ENCODE measurements at regions not wholly inside any gene's neighbourhood (a gene's known extent, or its start where the extent isn't known, plus 50 kb on each side); places are given as distances from the start of the nearest gene placed in this dataset.
"Not testable (repeated sequence)": the region's sequence is repeated elsewhere in the genome, so short reads cannot be mapped to it uniquely, and the experiment has no call there.

DNA sequence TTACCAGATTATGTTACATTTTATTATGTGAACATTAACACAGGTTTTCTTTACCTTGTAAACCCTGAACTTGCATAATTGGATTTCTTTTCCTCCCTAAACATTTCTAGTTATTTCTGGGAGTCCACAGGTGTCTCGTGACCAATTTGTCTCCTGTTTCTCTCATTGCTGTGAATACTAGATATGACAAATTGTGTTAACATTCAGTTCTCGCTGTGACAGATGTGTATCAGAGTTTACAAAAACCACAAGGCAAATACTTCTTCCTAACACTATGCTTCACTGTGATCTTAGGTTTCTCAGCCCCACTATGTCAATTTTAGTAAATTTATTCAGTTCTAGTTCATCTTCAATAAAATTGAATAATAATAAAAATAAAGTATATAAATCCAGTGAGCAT is 1554.9 kb downstream of the EFNB2 start:
- DNase-seq: no peak

DNA sequence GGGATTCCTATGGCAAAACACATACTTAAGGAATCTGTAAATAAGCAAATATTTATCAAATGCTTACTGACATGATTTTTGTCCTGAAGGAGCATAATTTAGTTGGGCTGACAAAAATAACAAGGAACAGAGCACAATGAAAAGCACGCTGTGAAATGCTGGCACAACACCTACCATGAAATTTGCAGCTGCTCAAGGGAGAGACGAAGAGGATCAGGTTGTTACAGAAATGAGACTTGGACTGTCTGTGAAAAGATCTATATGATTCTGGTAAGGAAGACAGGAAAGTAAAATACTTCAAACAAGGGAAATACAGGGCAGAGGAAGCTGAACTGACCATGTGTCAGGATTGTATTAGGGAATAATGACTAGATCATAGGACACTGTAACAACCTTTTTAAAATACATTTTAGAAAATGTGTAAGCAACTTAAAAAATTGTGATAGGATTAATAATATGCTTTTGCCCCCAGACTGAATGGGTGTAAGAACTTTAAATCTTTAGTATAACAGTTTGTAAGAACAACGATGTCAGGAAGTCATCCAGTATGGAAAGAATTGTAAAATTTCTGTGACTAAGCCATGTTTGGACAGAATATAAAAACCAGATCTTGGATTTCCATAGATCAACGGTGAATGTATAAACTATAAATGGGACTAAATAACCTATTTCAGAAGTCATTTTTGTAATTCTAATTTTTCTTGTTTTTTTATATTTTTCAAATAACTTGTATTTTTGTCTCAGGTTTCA is 1556.0 kb downstream of the EFNB2 start:
- DNase-seq: no peak

DNA sequence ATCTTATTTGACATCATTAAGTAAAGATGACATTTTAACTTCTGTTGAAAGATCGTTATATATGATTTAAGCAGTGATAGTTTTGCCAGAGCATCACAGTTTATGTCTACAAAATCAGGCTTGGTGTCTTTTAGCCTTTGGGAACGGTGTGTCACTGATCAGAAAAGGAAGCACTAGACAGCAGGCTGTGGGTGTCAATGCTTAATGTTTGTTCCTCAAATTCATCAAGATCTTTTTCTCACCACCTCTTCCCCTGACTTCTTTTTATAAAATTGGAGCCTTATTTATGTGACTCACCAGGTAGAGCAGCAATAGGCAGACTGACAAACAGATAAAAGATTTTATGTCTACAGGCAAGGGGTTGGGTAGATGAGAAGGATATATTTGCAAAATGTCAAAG is 1558.5 kb downstream of the EFNB2 start:
- no peak for DNase-seq

DNA sequence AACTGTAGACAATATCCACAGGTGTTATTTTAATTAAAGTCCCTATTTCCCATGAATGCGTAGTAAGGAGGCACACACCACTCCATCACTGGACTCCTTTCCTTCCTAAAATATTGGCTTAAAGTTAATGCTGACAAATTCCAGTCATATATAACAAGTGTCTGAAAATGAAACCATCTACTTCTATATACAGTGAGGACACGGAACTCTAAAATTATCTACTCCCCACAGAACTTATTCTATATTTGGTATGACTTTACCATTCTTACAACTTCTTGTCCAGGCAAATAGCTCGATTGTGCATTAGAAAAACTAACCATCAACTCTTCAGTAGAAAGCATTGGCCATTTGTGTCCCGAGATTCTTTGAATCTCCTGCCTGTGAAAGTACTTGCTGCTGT is 1560.2 kb downstream of the EFNB2 start:
- no peak for DNase-seq

DNA sequence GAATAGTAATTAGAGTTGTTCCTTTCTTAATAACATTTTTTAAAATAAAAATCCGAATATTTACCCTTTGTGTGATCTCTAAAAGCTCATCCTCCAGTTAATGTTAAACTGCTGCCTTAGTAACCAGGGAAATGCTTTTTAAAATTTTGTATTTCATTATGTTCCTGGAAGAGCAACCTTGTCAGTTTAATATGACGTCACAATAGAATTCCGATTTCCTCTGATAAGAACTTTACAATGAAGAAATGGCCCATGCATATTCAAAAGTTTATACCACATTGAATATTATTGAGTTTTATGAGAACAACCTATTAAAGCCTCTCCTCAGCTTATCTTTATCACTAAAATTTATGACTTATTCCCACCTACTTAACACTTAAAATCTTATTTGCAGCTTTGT is 1566.6 kb downstream of the EFNB2 start:
- no peak for DNase-seq

DNA sequence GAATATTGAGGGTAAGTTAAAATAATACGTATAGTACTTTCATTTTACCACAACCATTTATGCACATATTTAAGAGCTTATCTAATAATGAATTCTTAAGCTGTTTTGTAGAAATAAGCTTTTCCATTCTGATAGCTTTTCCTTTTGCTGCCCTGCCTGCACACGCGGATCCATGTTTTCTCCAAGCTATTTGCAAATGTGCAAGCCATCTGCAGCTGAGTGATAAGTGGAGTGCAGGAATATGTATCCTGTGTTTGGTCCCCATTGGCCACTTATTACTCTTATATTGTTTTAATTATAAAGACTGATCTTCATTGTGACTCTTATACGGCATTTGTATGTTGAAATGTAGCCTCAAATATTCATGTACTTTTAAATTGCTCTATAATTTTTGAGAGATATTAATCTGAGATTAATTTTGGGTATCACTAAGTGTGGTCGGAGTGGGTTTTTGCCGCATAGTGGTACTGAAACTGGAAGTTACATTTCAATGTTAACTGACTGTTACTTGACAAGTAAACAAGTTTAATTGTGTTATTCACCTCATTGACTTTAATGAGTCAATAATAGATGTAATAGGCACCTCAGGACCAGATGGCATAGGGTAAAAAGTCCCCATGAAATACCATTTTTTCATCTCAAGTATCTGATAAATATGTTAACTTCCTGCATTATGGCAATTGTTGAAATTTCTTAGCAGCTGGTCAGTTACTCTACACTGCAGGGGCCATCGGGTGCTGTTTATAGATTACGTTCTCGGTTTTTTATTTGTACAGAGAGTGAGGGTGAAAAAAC is 1567.4 kb downstream of the EFNB2 start:
- DNase-seq: no peak

DNA sequence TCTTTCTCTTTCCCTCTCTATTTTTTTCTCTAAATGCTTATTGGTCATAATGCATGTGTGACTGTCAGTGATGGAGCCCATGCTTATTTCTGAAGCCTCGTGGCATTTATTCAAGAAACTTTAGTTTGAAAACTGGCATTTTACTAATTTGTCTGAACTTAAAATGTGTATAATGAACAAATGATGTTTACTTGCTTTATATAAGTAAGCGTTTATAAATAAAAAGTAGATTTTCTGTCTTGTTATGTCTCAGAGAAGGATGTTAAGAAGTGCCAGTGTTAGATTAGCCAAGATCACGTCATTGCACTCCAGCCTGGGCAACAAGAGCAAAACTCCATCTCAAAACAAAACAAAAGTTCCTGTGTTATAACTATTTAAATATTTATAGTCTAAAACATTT is 1568.1 kb downstream of the EFNB2 start:
- DNase-seq: no peak

DNA sequence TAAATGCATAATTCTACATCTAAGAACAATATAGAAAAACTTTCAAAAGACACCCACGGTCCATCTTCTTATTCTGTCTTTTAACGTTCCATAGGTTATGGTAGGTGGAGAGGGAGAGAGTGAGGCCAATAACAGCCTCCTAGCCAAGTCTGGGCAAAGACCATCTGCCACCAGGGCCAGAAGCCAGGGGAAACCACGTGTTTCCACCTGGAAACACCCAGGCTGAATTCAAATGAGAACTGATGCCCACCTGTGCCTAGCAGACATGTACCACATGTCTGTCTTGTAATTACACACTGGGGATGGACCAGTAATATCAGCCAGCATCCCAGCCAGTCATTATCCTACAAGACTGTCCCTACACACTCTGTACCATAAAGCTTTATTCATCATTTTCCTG is 1573.1 kb downstream of the EFNB2 start:
- DNase-seq: no peak

DNA sequence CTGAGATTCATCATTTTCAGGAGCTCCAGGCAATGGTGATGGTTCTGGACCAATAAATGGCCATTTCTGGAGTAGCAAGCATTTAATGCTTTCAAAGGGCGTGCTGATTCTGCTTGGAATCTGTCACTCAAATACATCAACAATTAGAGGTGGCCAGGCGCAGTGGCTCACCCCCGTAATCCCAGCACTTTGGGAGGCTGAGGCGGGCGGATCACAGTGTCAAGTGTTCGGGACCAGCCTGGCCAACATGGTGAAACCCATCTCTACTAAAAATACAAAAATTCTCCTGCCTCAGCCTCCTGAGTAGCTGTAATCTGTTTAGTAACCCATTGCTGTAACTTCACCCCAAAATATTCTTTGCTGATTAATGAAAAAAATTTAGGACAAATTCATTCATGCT is 1574.2 kb downstream of the EFNB2 start:
- DNase-seq: no peak

DNA sequence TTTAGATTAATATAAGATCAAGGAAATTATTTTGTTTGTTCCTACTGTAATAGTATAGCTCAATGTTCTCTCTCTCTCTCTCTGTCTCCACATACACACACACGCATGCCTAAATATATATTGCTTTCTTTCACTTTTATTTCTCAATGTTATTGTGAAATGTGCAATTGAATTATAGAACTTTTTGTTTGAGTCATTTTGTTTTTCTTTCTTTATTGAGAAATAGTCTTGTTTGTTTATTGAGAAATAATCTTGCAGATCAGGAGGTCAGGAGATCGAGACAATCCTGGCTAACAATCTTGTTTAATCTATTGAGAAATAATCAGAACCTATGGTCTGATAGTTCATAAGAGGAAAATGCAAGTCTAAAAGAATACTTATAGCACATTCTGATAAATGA is 1581.3 kb downstream of the EFNB2 start:
- DNase-seq: no peak

DNA sequence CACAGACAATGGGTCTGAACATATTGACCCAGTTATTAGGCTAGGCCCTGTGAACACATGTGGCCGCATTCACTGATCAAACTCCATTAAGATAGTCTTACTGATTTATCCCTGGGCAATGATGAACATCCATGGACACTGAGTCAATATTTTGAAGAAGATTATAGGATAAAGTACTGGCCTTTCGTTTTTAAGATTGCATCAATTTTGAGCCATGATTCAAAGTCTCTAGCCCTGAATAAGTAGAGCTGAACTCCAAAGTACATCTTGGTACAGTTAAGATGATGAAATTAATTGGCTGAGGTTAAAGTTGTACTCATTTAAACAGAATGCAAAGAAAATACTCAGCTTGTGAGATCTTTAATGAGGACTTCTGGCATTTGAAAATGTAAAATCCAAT is 1581.9 kb downstream of the EFNB2 start:
- DNase-seq: no peak

DNA sequence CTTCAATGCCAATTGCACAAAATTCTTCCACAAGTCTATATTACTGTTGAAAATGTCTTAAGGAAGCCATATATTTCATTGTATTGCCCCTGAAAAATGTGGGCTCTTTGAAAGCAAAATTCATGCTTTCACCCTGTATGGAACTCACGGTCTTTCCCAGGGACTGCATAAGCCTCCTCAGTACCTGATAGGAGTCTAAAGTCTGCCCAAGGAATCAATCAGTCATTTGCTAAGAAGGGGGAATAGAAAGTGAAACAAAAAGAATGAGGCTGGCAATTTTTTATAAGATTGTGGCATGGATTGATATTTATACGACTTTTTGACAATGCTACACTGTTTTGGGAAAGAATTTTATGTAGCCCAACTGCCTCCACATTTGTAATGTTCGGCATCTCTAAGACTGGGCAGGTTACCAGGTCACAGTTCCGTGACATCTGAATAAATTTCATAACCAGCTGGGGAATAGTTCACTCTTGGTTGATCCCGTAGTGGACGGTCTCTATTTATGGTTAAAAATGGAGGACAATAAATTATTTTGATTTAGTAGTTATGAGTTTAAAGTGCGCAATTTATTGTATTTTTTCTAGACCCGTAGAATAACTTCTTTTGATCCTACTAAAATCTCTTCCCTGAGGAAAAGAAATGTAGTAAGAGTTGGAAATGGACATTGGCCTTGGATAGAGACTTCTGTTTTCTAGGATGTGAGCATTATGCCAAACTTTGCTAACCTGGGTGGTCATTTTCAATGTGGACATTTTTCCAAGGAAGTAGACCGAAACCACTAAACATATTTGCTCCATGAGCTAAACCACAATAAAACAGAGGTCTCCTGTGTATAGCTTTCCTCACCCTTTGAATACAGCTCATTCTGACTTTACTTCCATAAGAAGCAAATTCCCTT is 1585.4 kb downstream of the EFNB2 start:
- DNase-seq: no peak

DNA sequence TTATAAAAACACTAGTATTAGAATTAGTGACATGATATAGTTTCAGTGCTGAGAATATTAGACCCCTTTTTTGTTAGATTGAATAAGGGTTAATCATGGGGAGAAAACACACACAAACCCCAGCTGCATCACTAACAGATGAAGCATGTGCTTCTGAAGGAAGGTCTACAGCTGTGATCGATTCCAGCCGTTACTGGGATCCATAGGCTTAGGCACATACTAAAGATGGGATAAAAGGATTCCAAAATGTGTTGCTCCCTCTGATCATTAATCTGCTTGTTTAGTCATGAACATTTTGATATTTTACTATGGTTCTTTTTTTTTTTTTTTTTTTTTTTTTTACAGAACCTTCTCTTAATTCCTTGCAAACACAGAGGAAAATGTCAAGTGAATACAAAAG is 1591.3 kb downstream of the EFNB2 start:
- DNase-seq: no peak

DNA sequence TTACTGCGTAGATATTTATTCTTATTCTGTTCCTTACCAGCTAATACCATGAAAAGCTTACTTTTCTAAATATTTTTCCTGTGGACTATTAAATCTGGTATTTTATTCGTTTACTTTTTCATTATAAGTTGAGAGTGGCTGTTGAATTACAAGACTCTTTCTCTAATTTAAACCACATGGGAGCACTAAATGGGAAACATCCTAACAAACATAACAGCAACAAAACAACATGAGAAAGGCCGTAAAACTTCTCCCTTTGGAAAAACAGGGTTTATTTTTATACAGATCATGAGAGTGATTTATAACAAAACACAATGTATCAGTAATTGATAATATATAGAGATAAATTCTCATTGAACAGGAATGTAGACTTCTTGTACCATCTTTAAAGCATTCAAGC is 1592.1 kb downstream of the EFNB2 start:
- no peak for DNase-seq

DNA sequence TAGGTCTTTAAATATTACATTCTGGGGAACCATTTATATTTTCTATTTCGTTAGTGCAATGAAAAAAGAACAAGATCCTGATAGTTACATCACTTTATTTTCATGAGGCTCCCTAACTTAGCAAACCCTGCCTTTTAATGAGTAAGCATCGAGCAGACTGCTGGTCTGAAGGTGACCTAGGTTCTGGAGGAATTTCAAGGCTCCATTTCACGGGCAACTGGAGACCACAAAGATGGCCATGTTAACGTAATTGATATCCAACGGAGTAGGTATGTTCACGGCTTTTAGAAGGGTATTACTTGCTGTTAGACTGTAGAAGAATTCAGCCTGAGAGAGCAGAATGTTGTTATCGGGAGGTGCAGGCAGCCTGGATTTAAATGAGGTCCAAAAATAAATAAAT is 1597.6 kb downstream of the EFNB2 start:
- peak; percentile 6 for DNase-seq

DNA sequence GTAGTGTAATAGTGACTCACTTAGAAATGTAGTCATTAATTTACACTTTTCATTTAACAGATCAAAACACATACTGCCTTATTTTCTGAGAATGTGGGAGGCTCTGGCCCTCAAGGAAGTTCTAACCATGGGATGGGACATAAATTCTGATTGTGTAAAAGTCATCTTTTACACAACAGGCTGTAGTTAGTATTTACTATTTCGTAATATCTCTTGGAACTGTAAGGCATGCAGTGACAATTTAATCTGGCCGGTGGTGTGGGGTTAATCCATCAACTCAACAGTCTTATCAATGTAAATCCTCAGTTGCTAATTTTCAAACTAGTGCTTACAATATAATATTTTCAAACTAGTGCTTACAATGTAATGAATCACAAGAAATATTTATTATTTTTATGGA is 1599.2 kb downstream of the EFNB2 start:
- no peak for DNase-seq

DNA sequence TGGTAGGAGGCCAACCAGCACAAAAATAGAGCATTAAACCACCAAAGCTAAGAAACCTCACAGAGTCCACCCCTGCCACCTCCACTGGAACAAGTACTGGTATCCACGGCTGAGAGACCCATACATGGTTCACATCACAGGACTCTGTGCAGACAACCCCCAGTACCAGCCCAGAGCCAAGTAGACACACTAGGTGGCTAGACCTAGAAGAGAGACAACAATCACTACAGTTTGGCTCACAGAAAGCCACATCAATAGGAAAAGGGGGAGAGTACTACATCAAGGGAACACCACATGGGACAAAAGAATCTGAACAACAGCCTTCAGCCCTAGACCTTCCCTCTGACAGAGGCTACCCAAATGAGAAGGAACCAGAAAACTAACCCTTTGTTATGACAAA is 1614.9 kb downstream of the EFNB2 start:
- not testable (repeated sequence) for DNase-seq

DNA sequence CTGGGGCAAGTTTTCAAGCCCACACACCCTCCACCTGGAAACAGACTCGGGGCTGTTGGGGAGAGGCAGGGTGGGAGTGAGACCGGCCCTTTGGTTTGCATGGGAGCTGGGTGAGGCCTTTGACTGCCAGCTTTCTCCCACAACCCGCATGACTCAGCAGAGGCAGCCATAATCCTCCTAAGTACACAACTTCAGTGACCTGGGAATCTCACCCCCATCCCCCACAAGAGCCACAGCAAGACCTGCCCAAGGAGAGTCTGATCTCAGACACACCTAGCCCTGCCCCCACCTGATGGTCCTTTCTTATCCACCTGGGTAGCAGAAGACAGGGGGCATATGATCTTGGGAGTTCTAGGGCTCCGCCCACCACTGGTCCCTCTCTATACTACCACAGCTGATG is 1615.4 kb downstream of the EFNB2 start:
- no peak for DNase-seq

DNA sequence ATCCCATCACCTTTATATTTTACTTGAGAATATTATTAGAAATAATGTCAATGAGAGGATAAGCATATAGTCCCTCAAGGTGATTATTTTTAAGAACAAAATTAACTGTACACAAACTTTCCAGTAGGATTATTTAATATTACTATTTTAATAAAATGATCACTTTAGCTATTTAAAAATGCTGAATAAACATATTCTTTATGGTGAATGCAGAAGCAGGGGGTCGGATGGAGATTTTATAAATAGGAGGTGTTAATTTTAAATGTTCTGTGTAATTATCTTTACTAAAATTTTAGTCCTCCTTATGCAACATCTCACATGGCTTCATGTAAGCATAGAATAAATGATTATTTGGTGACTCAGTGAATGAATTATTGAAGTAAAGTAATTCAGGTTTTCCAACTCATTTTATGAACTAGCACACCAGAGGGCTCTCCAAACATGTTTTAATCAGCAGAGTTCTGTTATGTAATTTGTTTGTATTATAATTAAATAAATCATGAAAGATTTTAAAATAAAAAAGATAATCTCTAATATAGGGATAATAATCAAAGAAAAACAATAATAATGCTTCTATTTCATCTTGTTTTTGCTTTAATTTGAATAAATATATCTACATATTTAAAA is 1635.2 kb downstream of the EFNB2 start:
- DNase-seq: no peak

DNA sequence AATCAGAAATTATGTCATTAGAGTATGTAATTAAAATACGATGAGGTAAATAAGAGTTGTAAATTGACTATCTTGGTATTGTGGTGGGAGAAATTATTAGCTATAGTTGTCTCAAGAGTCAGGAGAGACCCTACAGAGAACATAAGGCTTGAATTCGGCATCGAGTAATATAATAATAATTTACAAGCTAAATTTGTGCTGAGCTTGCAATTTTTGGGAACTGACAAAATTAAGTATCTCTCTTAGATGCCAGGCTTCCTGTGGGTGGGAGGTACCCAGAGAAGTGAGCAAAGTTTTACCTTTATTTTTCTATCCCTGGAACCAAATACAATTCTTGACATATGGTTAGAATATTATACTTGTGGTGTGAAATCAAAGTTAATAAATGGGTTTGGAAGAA is 1637.0 kb downstream of the EFNB2 start:
- no peak for DNase-seq

DNA sequence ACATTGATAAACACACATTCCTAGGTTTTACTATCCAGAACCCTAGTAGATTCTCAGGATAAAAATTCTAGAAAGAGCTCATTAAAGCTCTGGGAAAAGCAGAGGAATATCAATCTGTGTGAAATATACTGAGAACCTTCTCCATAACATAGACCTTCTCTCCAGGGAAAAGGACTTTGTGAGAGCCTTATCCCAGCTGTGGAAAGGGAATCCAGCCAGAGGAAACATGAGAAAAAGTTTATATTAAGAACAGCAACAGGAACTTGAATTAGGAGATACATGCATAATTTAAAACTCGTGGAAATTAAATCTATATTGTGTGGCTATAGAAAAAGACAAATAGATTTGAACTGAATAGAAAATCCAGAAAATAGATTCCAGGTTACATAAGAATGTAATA is 1639.9 kb downstream of the EFNB2 start:
- no peak for DNase-seq

DNA sequence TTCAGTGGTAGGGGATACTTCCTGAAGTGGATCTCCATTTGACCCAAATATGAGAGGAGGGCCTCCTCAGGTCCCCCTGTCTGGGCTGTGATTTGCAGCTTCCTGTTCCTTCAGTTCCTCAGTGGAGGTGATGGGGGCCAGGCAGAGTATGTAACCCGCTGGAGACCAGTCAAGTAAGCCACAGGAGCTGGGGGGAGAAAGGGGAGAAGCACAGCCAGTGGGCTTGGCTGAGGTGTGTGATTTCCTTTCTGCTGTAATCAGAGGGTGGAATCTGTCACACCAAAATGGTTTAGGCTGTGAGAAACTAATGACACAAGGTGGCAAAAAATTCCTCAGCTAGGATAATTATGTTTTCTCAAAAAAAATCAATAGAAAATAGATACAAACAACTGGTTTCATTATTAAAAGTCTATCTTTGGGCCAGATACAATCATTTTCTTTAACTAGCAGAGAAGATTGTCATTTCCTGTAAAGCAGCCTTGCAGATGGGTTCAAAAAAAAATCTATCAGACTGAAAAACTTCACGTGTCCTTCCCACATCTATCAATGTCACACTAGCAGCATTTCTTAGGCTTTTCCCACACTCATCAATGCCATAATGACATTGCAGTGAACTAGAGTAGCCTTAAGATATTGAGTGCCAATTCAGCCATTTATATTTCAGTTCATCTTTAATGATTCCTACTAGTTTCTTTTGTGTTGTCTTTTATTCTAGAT is 1660.3 kb downstream of the EFNB2 start:
- no peak for DNase-seq

Measured in EL (cell line).